HG02884 (cell line): ENCODE measurements at regions not wholly inside any gene's neighbourhood (a gene's known extent, or its start where the extent isn't known, plus 50 kb on each side); places are given as distances from the start of the nearest gene placed in this dataset.
"Not testable (repeated sequence)": the region's sequence is repeated elsewhere in the genome, so short reads cannot be mapped to it uniquely, and the experiment has no call there.

ENCODE experiments used
- ATAC-seq: cut with Tn5 transposase; IDR thresholded peaks from one replicate; pipeline ENCODE4 v1.9.1; 2021; ENCODE audit warnings: mild to moderate bottlenecking, moderate library complexity; ENCODE audit not compliant: unreplicated experiment

DNA sequence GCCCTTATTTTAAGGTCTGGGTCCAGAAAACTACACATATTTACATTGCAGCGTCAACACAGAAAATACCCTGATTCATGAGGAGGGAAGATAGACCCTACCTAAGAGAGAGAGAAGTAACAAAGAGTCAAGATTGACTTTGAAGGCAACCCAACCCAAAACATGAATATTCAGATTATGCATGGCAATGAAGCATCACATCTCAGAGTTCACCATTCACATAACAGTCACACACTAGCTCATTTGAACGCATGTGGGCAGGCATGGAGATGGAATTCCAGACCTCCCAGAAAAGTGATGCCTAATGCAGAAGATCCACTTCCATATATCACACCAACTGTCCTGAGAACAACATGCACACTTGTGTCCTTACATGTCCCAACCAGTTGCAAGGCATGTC is 190.1 kb upstream of the ITGA1 start:
- no peak for ATAC-seq

DNA sequence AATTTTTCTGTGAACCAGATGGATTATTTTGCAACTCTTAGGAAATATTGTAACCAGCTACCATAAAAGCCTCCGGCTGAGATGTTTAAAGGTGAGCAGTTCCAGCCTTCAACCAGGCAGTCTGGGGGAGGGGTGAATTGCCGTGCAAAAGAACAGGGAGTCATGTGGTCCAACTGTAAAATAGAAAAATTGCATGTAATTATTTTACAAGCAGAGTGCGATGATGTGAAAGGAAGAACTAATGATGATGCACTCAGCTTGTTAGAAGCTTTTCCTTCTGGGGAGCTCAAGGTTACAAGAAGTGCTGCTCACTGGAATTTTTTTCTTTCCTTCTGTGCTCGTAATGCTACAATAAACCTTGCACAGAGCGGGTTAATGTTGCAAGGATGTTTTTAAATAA is 188.7 kb upstream of the ITGA1 start:
- ATAC-seq = no peak

DNA sequence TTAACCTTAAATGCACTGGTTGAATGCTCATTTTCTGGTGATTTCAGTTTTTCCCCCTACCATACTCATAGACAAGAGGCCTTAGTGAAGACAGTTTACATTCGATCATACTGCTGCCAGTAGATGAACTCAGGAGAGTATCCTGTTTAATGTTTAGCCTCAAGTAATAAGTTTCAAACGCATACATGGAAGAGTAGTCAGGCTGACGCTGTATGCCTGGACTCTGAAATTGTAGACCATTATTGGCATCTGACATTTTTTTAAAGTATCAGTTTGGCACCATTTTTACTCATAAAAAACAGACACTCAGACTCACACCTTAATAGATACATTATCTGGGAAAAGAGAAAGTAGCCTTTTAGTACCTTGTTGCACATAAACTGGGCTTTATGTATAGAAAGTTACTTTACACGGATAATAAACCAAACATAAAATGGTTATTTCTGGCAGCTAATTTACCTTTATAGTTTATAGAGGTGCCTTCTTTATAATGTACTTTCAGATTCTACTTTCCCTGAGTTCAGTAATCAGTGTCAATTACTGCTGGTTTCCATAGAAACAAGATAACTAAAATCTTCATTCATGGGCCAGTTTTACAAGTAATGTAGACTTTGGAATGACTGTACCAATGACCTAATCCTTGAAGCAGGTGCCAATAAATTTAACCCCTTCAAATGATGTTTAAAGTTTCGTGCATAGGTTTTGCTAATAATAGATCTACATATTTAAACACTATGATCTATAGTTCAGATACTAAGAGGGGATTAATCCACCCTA is 183.8 kb upstream of the ITGA1 start:
- ATAC-seq = no peak

DNA sequence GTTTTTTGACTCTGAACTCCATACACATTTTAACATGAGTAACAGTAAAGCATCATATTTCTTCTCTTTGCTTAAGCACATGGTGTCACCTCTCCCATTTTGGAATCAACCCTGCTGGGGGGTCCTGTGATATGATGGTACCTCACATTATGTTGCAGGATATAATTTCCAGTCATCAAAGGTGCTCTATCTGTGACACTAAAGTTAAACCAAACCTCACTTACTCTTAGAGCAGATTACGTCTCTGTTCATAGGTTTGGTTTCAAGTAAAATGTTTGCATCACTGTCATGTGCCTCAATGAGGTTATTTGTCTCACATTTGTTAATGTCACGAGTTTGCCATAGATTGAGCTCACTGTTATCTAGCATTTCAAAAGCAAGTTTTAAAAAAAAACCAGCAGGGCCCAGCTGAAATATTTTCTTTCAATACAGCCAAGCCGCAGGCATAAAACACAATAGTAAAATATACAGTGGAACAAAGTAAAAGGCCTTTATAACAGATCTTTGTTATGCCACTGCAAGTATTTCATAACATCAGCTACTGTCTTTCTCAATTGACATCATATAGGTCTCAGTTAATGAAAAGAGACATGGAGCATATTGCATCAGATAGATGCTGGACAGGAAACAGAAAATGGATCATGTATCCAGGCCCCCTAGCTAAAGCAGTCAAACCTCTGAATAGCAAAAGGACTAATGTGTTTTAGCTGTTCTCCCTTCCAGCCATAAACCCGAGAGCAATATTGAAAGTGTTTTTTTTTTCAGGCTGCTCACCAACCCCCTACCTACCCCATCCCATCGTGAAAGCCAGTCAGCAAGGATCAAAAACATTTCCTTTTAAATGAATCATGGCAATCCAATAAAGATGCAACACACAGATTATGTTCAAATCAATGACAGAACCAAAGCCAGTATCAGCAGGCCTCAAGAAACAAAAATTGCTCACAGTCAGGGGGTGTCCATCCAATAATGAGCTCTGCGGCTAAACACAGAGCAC is 182.1 kb upstream of the ITGA1 start:
- ATAC-seq = no peak

DNA sequence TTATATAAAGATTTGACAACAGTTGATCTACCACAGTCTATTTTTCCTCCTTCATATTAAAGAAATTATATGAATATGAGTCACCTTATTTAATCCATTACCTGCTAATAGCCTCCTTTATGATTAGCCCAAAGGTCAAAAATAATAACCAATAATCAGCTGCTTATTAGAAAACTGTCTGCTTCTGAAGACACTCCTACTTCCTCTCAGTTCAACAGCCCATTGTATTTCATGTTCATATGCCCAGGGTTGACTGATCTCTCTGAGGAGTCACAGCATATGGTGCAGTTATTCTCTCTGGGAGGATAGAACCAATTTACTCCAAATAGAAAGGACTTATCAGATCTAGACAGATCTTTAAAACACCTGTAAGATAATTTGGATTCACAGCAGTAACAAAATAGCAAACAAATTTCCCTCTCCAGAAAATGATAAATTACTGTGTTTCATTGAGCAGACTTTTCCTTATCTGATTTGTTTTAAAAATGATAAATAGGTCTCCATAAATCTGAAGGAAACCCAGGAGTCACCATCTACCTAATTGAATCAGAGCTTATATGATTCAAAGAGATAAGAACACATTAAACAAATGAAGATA is 180.4 kb upstream of the ITGA1 start:
- ATAC-seq = no peak

DNA sequence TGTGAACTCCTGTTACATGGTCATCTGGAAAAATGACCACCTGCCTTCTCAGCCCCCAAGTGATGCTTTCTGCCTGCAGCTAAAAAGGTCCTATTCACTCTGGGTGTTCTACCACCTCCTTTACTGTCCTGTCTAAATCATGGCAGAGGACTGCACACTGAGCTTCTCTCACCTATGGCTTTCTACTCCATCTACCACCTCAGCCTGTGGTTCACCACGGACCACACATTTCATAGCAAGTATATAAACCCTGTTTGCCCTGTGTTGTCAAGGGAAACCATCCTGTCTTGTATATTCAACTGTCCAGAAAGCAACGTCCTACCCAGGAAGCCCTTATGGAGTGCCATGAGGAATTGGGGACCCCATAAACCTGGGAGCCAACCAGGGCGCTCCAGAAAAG is 167.4 kb upstream of the ITGA1 start:
- ATAC-seq = no peak

DNA sequence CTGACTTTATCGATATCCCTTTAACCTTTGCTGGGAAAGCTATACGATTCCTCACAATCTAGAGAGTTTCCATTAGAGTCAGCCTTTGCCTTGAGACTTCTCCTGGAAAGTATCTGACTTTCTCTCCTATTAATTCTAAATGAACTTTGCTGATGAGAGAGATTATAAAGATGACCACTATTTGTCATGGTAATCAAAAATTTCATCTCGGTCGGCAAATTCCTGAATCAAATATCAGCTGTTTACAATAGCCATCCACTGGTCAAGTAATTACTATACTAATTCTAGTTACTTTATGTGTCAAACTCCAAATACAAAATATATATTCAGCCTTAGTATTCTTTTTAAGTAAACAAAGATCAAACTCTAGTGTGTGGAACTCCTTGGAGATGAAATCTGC is 164.4 kb upstream of the ITGA1 start:
- no peak for ATAC-seq

DNA sequence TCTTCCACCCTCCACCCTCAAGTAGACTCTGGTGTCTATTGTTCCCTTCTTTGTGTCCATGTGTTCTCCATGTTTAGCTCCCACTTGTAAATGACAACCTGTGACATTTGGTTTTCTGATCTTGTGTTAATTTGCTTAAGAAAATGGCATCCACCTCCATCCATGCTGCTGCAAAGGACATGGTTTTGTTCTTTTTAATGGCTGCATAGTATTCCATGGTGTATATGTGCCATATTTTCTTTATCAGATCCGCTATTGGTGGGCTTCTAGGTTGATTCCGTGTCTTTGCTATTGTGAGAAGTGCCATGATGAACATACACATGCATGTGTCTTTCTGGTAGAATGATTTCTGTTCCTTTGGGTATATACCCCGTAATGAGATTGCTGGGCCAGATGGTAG is 163.4 kb upstream of the ITGA1 start:
- ATAC-seq = no peak

DNA sequence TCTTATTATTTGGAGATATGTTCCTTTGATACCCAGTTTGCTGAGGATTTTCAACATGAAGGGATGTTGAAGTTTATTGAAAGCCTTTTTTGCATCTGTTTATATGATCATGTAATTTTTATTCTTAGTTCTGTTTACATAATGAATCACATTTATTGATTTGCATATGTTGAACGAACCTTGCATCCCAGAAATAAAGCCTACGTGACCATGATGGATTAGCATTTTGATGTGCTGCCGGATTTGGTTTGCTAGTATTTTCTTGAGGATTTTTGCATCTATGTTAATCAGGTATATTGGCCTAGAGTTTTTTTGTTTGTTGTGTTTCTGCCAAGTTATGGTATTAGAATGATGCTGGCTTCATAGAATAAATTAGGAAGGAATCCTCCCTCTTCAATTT is 161.4 kb upstream of the ITGA1 start:
- ATAC-seq = no peak

DNA sequence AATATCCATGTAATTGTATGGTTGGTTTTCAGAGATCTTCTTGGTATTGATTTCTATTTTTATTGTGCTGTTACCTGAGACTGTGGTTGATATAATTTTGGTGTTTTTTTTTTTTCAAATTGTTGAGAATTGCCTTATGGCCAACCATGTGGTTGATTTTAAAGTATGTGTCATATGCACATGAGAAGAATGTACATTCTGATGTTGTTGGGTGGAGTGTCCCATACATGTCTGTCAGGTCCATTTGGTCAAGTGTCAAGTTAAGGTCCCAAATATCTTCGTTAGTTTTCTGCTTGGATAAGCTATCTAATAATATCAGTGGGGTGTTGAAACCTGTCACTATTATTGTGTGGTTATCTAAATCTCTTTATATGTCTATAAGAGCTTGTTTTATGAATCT is 160.0 kb upstream of the ITGA1 start:
- no peak for ATAC-seq

DNA sequence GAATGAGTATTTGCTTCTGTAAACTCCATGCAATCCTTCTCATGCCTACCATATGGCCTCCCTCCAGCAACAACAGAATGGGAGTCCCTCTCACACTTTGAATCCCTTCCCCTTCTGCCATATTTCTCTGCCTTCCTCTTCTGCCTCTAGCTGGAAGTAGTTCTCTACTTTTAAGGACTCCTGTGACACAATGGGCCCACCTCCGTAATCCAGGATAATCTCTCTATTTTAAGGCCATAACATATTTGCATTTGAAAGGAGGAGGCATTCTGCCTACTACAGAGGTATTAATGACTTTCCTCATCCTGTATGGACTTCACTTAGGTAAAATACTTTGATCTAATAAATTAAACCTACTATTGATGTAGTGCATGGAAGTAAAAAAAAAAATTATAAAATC is 155.4 kb upstream of the ITGA1 start:
- ATAC-seq = no peak

DNA sequence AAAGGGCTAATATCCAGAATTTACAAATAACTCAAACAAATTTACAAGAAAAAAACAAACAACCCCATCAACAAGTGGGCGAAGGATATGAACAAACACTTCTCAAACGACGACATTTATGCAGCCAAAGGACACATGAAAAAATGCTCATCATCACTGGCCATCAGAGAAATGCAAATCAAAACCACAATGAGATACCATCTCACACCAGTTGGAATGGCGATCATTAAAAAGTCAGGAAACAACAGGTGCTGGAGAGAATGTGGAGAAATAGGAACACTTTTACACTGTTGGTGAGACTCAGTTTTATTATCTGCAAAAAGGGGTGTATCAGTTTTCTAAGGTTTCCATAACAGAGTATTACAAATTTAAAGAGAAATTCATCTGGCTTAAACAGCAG is 153.5 kb upstream of the ITGA1 start:
- ATAC-seq = not testable (repeated sequence)

DNA sequence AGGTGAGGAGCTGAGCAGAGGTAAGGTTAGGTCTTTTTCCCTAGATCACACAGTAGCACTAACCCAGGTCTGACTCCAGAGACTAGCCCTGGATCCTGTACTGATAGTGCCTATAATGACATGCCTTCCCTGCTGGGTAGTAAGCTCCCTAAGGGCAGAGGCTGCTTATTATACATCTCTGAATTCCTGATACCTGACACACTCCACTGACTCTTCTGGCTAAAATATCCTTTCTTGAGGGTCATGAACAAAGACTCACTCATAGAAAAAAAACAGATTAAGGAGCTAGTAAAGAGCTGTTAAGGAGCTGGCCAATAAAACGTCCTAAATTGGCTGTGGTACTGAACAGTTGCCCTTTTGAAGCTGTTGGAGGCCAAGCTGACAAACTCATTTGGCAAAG is 149.0 kb upstream of the ITGA1 start:
- ATAC-seq = no peak

DNA sequence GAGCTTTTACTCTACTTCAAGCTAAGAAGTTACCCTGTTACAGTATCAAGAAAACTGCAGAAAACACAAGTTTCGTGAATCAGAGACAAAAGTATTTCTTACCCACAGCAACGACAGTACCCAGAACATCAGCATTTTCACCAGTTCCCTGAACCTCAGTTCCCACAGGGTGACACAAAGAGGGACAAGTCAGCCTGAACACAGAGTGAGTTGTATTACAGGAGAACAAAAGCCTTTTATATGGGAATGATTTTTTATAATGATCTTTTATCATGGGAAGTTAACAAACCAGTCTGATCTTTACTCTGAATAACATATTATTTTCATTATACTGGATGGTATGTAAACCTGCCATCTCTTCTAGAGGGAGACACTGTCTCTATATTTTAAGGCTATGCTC is 139.0 kb upstream of the ITGA1 start:
- no peak for ATAC-seq

DNA sequence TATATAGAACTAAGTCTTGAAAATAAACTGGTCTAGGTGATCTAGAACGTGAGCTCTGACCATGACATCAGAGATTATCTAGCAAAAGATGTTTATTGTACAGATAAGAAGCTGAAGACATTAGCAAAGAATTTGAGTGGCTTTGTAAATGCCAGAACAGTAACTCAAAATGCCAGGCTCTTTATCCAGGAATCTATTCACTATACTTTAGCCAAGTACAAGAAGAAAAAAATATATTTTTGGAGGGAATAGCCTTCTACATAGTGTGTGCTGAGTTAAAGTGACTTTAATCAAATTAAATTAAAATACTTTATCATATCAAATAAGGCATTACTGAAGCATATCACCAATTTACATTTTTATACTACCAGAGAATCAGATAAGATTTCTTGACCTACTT is 132.6 kb upstream of the ITGA1 start:
- no peak for ATAC-seq

DNA sequence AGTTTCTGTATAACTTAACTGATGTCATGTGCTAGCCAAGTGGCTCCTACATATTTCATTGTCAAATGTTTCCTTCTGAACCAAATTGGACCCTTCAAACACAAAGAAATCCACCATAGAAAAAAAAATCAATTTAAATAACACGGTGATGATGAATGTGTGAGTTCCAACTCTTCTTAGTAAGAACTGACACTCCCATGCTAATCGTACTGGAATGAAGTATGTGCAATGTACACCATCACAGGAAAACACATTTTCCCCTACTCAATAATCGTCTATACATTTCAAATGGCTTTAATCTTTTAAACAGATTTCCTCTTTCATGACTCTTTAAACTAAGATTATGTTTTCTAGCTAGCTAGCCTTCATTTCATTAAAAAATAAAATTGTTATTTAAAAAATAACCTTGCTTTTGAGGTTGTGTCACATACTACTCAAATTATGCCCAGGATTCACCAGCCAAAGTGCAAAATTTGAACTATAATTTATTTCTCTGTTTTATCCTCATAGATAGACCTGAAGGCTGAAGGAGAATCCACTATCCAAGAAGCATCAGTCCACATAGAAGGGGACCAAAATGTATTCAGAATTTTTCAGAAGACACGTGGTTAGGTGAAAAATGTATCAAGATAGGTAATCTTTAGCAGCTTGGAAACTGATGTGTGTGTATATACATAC is 131.0 kb upstream of the ITGA1 start:
- ATAC-seq = no peak

DNA sequence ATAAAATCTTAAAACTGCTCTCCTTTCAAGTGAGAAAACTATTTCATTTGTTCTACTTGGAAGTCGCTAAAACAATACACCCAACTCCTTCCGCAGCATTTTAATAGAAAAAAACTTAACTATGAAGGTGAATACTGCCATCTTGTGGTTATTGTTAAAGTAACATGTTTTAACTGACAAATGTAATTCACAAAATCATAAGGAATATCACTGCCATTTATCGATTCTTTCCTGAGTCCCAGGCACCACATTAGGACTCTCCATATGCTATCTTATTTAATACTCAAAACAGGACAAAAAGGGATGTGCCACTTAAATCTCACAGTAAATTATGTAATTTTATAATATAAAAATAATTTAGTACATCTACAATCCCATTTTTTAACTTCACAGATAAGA is 130.5 kb upstream of the ITGA1 start:
- ATAC-seq = no peak

DNA sequence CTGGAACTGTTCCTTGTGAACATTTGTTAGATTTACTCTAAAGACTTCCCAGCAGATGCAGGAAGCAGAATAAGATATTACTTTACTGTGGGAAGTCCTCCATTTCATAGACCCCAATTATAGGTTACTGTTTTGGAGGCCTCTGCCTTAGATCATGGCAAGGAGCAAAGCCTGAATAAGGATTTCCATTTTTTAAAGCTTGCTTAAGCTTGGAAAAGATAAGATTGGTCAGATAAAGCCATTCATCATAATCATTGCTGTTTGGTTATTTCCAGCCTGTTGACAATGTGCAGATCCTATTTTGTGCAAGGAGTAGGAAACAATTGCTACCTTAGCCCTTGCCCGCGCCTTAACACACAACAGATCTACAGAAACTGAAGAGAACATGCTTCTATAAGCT is 129.5 kb upstream of the ITGA1 start:
- no peak for ATAC-seq

DNA sequence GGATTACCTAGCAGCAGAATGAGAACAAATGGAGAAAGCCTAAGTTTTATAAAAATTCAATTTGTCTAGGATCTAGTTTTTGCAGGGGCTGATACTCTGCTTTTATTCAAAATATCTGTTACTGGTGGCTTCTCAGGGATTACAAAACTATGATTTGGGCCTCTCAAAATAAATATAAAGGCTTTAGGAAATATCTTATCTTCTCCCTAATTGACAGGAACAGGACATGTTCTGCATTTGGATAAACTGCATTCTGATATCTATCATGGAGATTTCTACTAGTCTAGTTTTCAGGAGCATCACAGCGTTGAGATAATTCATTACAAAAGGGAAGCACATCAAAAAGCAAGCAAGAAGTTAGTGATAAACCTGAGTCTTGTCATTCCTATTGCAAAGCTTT is 127.1 kb upstream of the ITGA1 start:
- no peak for ATAC-seq

DNA sequence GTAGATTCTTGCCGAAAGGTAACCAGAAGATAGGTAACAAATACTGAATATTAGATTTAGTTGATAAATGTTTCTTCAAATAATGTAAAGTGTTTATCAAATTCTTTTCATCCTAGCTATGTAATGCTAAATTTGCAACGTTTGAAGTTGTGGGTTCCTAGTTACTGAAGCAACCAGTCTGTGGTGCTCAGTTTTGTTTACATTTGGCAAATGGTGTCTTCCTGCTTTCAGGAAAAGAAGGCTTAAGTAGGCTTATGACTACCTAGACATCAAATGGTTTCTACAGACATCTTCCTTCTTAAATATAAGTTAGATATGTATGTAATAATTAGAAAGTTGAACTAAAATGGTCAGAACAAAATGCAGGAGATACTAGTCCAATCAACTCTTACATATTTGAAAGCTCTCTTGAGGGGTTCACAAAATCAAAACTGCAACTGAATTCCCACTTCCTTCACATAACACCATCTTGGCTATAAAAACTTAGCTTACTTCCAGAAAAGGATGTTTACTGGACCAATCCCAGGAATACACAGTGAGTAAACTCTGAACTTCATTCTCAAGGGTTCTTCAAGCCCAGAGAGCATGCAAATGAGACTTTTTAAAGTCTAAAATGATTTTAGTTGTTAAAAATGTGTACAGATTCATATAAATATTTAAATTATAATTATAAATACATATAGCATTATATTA is 125.7 kb upstream of the ITGA1 start:
- no peak for ATAC-seq

DNA sequence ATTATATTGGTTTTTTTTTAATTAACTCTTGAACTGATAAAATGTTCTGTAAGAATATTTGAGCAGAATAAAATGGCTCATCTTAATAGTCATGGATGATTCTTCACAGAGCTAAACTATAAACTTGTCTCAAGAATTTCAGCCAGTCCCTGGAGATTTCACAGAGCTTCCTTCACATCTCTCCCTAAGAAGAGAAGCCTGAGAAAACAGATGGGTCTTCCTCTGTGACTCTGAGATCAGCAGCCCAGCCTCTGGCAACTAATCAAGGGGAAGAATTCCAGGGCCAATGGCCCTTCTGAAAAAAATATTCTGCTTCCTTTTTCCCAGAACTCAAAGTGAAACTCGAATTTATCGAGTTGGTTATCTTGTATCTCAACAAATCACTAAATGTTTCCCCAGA is 122.2 kb upstream of the ITGA1 start:
- no peak for ATAC-seq
